WTC11 (cell line): ENCODE measurements at regions not wholly inside any gene's neighbourhood (a gene's known extent, or its start where the extent isn't known, plus 50 kb on each side); places are given as distances from the start of the nearest gene placed in this dataset.

ENCODE experiments used
- ATAC-seq: fragments of 200-7000 bp; cut with Tn5 transposase; 2 replicates; pipeline ENCODE4 v1.10.0; 2021; ENCODE audit warnings: mild to moderate bottlenecking, moderate library complexity
- CTCF ChIA-PET: fragments of 300-600 bp; sonication (Branson Sonifier 250); formaldehyde crosslinking; loops from one replicate; lab custom pipeline; 2021; ENCODE audit warnings: antibody characterized with exemption; lab: Charles Lee
- POLR2A ChIA-PET: fragments of 350-600 bp; sonication (Branson Sonifier 250); formaldehyde crosslinking; loops from one replicate; lab custom pipeline; 2021; ENCODE audit warnings: antibody characterized with exemption; lab: Charles Lee
- DNase-seq: peaks from one replicate; pipeline ENCODE4 v3.0.0; 2021; ENCODE audit warnings: low spot score
- H3K27ac Mint-ChIP-seq: 2 replicates; pipeline ENCODE4 v1.8.0; 2021; ENCODE audit warnings: mixed read lengths
- H3K27me3 Mint-ChIP-seq: 2 replicates; pipeline ENCODE4 v1.8.0; 2021; ENCODE audit warnings: low read depth, mild to moderate bottlenecking, moderate library complexity, mixed read lengths
- H3K36me3 Mint-ChIP-seq: 2 replicates; pipeline ENCODE4 v1.8.0; 2021; ENCODE audit warnings: mixed read lengths
- H3K4me1 Mint-ChIP-seq: 2 replicates; pipeline ENCODE4 v1.8.0; 2022; ENCODE audit warnings: mixed read lengths
- H3K4me3 Mint-ChIP-seq: 2 replicates; pipeline ENCODE4 v1.8.0; 2021; ENCODE audit warnings: mild to moderate bottlenecking, moderate library complexity, mixed read lengths
- H3K9me3 Mint-ChIP-seq: 2 replicates; pipeline ENCODE4 v1.8.0; 2021; ENCODE audit warnings: mixed read lengths
- ATF1 ChIP-seq: sonication (generic); formaldehyde crosslinking; IDR thresholded peaks from 2 replicates; pipeline ENCODE4 v1.8.1; 2023; ENCODE audit warnings: mild to moderate bottlenecking, moderate library complexity, missing genetic modification reagents
- CDX4 ChIP-seq: fragments of 250-450 bp; sonication (Bioruptor Pico); IDR thresholded peaks from 2 replicates; pipeline ENCODE4 v1.9.0; 2021; ENCODE audit warnings: moderate library complexity, mild to moderate bottlenecking, inconsistent platforms, borderline replicate concordance
- CREB1 ChIP-seq: sonication (generic); formaldehyde crosslinking; IDR thresholded peaks from 2 replicates; pipeline ENCODE4 v1.8.0; 2023; ENCODE audit warnings: mild to moderate bottlenecking, missing genetic modification reagents
- EMX1 ChIP-seq: fragments of 250-450 bp; sonication (Bioruptor Pico); IDR thresholded peaks from 2 replicates; pipeline ENCODE4 v1.8.0; 2021; ENCODE audit warnings: mild to moderate bottlenecking
- ERG ChIP-seq: fragments of 250-450 bp; sonication (Bioruptor Pico); IDR thresholded peaks from 2 replicates; pipeline ENCODE4 v1.8.0; 2021; ENCODE audit warnings: mild to moderate bottlenecking
- JUN ChIP-seq: sonication (generic); formaldehyde crosslinking; IDR thresholded peaks from 2 replicates; pipeline ENCODE4 v1.8.0; 2023; ENCODE audit warnings: mild to moderate bottlenecking, missing genetic modification reagents
- MAX ChIP-seq: sonication (generic); formaldehyde crosslinking; IDR thresholded peaks from 2 replicates; pipeline ENCODE4 v1.8.0; 2022; ENCODE audit warnings: mild to moderate bottlenecking, missing genetic modification reagents
- PRRX2 ChIP-seq: fragments of 250-450 bp; sonication (Bioruptor Pico); IDR thresholded peaks from 2 replicates; pipeline ENCODE4 v1.8.0; 2021; ENCODE audit warnings: mild to moderate bottlenecking
- SMAD4 ChIP-seq: sonication (generic); formaldehyde crosslinking; IDR thresholded peaks from 2 replicates; pipeline ENCODE4 v1.8.0; 2022; ENCODE audit warnings: mild to moderate bottlenecking, missing genetic modification reagents
- STAT6 ChIP-seq: sonication (generic); formaldehyde crosslinking; conservative IDR thresholded peaks from 2 replicates; pipeline ENCODE4 v1.8.1; 2023; ENCODE audit warnings: mild to moderate bottlenecking, low read depth, missing genetic modification reagents, moderate library complexity
- ZNF121 ChIP-seq: sonication (generic); formaldehyde crosslinking; IDR thresholded peaks from 2 replicates; pipeline ENCODE4 v1.8.0; 2023; ENCODE audit warnings: missing genetic modification reagents
- ZNF232 ChIP-seq: sonication (generic); formaldehyde crosslinking; IDR thresholded peaks from 2 replicates; pipeline ENCODE4 v1.8.0; 2022; ENCODE audit warnings: mild to moderate bottlenecking, missing genetic modification reagents
- ZNF425 ChIP-seq: fragments of 250-450 bp; sonication (Bioruptor Pico); conservative IDR thresholded peaks from 2 replicates; pipeline ENCODE4 v1.9.0; 2021; ENCODE audit warnings: mild to moderate bottlenecking

- no peak for TF ChIP-seq ERG
- TF ChIP-seq, all 79 proteins: peak for 0
These were observed 1054.2 kb upstream of the FOXG1 start (continued) for GRCh38 chr14:27712364-27712763.

- H3K36me3 Mint-ChIP-seq: peaks cover 41% of the 10 kb centered on the region
- ChIA-PET CTCF (no interaction called here), POLR2A (no interaction called here)
- DNase-seq (no peak), ATAC-seq (no peak)
- peaks cover 60% of the 10 kb centered on the region for H3K9me3 Mint-ChIP-seq
- H3K27me3 Mint-ChIP-seq: peaks cover 4% of the 10 kb centered on the region; the same call in 1 of the 2 replicates
- no peak overlapping the region for H3K27ac Mint-ChIP-seq
- no peak overlapping the region for H3K4me3 Mint-ChIP-seq
- TF ChIP-seq ATF1 (CRISPR knock-in tag): no peak
- TF ChIP-seq ZNF232: no peak
- no peak for TF ChIP-seq PRRX2 (CRISPR knock-in tag)
- no peaks in the 10 kb centered on the region for H3K4me1 Mint-ChIP-seq
These were observed 1051.0 kb upstream of the FOXG1 start for GRCh38 chr14:27715561-27715960.

- DNase-seq (no peak), ATAC-seq (no peak)
- ChIA-PET CTCF (no interaction called here), POLR2A (no interaction called here)
- H3K27ac Mint-ChIP-seq: no peak overlapping the region
- H3K4me1 Mint-ChIP-seq: peaks cover 8% of the 10 kb centered on the region
- no peak for TF ChIP-seq STAT6 (CRISPR knock-in tag)
- no peak for TF ChIP-seq MAX (CRISPR knock-in tag)
- TF ChIP-seq ZNF121 (CRISPR knock-in tag): no peak
- no peak for TF ChIP-seq PRRX2 (CRISPR knock-in tag)
- TF ChIP-seq CDX4: no peak
- TF ChIP-seq EMX1 (CRISPR knock-in tag): no peak
- TF ChIP-seq JUN (CRISPR knock-in tag): no peak
- TF ChIP-seq ZNF425: no peak
- H3K4me3 Mint-ChIP-seq: no peak overlapping the region
- peaks cover 20% of the 10 kb centered on the region for H3K9me3 Mint-ChIP-seq
- no peaks in the 10 kb centered on the region for H3K27me3 Mint-ChIP-seq
- H3K36me3 Mint-ChIP-seq: peaks cover 11% of the 10 kb centered on the region
These were observed 1044.8 kb upstream of the FOXG1 start for GRCh38 chr14:27721760-27722159.

- no peaks in the 10 kb centered on the region for H3K27me3 Mint-ChIP-seq
- ChIA-PET POLR2A (no interaction called here), CTCF (no interaction called here)
- H3K4me3 Mint-ChIP-seq: no peak overlapping the region
- no peak overlapping the region for H3K27ac Mint-ChIP-seq
- no peak for ATAC-seq
- TF ChIP-seq SMAD4: no peak
- TF ChIP-seq CREB1 (CRISPR knock-in tag): no peak
- H3K36me3 Mint-ChIP-seq: no peaks in the 10 kb centered on the region
- H3K4me1 Mint-ChIP-seq: peaks cover 8% of the 10 kb centered on the region
- H3K9me3 Mint-ChIP-seq: peaks cover 4% of the 10 kb centered on the region
- DNase-seq: no peak
These were observed 1041.1 kb upstream of the FOXG1 start for GRCh38 chr14:27725482-27725881.
